CD14-positive monocyte (primary cell): ENCODE measurements at regions not wholly inside any gene's neighbourhood (a gene's known extent, or its start where the extent isn't known, plus 50 kb on each side); places are given as distances from the start of the nearest gene placed in this dataset.

Experiments used
- DNase-seq, 3 donors: peaks; one replicate each; pipeline ENCODE4 v3.0.0-alpha.2; 2011 to 2022
- H2AFZ ChIP-seq: 2 replicates; pipeline ENCODE4 v1.6.0; 2012; ENCODE audit warnings: mild to moderate bottlenecking, low read depth, low read length, inconsistent platforms; ENCODE audit not compliant: insufficient read depth, poor library complexity, severe bottlenecking
- H3K27ac ChIP-seq, 2 donors: 1 replicate in 1 of 2; 2 replicates in 1 of 2; pipeline ENCODE4 v1.5.1; 2012 to 2013; ENCODE audit warnings: low read length in 2 of 2, control low read depth in 1 of 2, inconsistent platforms in 1 of 2, low read depth in 1 of 2, mild to moderate bottlenecking in 1 of 2
- H3K27me3 ChIP-seq, 2 donors: one replicate each; pipeline versions ENCODE4 v1.6.0 to v1.6.1; 2011 to 2013; ENCODE audit warnings: low read length in 2 of 2; ENCODE audit not compliant: control insufficient read depth in 2 of 2, insufficient read depth in 2 of 2
- H3K36me3 ChIP-seq, 2 donors: replicated peaks in 1 of 2; 1 replicate in 1 of 2; 2 replicates in 1 of 2; pipeline versions ENCODE4 v1.5.1 to v1.6.1; 2012 to 2013; ENCODE audit warnings: low read length in 2 of 2, control low read depth in 1 of 2, inconsistent platforms in 1 of 2, mild to moderate bottlenecking in 1 of 2; ENCODE audit not compliant: insufficient read depth in 2 of 2, control insufficient read depth in 1 of 2
- H3K4me1 ChIP-seq, 2 donors: 1 replicate in 1 of 2; 2 replicates in 1 of 2; pipeline versions ENCODE4 v1.5.1 to v1.6.1; 2012 to 2013; ENCODE audit warnings: low read length in 2 of 2, control low read depth in 1 of 2, inconsistent platforms in 1 of 2, mild to moderate bottlenecking in 1 of 2, moderate library complexity in 1 of 2; ENCODE audit not compliant: insufficient read depth in 2 of 2, control insufficient read depth in 1 of 2
- H3K4me2 ChIP-seq: replicated peaks from 2 replicates; pipeline ENCODE3; 2012; ENCODE audit warnings: low read length, moderate library complexity, mild to moderate bottlenecking; ENCODE audit not compliant: poor library complexity, severe bottlenecking; ENCODE audit errors: extremely low read depth
- H3K4me3 ChIP-seq, 3 experiments: fragments of 200-600 bp in 1 of 3; sonication (generic) in 1 of 3; replicated peaks in 1 of 3; 1 replicate in 2 of 3; 2 replicates in 1 of 3; pipeline ENCODE4 v1.5.1; 2011 to 2013; ENCODE audit warnings: low read length in 3 of 3, mild to moderate bottlenecking in 3 of 3, control low read depth in 2 of 3, low read depth in 2 of 3, inconsistent platforms in 1 of 3, moderate library complexity in 1 of 3
- H3K79me2 ChIP-seq: 2 replicates; pipeline ENCODE4 v1.6.0; 2012; ENCODE audit warnings: mild to moderate bottlenecking, control low read depth, inconsistent platforms, low read length, moderate library complexity; ENCODE audit not compliant: insufficient read depth
- H3K9ac ChIP-seq: 2 replicates; pipeline ENCODE4 v1.6.0; 2017; ENCODE audit warnings: low read length, mild to moderate bottlenecking; ENCODE audit not compliant: insufficient read depth, poor library complexity, severe bottlenecking
- H3K9me3 ChIP-seq, 2 donors: replicated peaks in 1 of 2; 1 replicate in 1 of 2; 2 replicates in 1 of 2; pipeline versions ENCODE4 v1.5.1 to v1.6.1; 2012 to 2013; ENCODE audit warnings: low read length in 2 of 2, control low read depth in 1 of 2; ENCODE audit not compliant: control insufficient read depth in 1 of 2, insufficient read depth in 1 of 2
- H4K20me1 ChIP-seq: 2 replicates; pipeline ENCODE4 v1.6.0; 2012; ENCODE audit warnings: mild to moderate bottlenecking, low read length, control low read depth, moderate library complexity; ENCODE audit not compliant: insufficient read depth
- H3K27ac Mint-ChIP-seq, 7 donors: one replicate each; pipeline ENCODE4 v1.8.0; 2020; ENCODE audit warnings: mild to moderate bottlenecking in 7 of 7, mixed read lengths in 7 of 7, moderate library complexity in 6 of 7, inconsistent platforms in 2 of 7
- H3K27me3 Mint-ChIP-seq, 3 donors: one replicate each; pipeline ENCODE4 v1.8.0; 2021 to 2022; ENCODE audit warnings: low read depth in 3 of 3, mild to moderate bottlenecking in 3 of 3, mixed read lengths in 3 of 3, moderate library complexity in 3 of 3, inconsistent platforms in 1 of 3
- H3K36me3 Mint-ChIP-seq, 2 donors: one replicate each; pipeline ENCODE4 v1.8.0; 2020; ENCODE audit warnings: mixed read lengths in 2 of 2, inconsistent platforms in 1 of 2, mild to moderate bottlenecking in 1 of 2
- H3K4me1 Mint-ChIP-seq: one replicate; pipeline ENCODE4 v1.8.0; 2020; ENCODE audit warnings: mild to moderate bottlenecking, mixed read lengths
- H3K4me3 Mint-ChIP-seq, 2 donors: one replicate each; pipeline ENCODE4 v1.8.0; 2020; ENCODE audit warnings: mild to moderate bottlenecking in 2 of 2, mixed read lengths in 2 of 2, moderate library complexity in 1 of 2
- H3K9me3 Mint-ChIP-seq, 7 donors: one replicate each; pipeline ENCODE4 v1.8.0; 2020 to 2022; ENCODE audit warnings: mixed read lengths in 7 of 7, mild to moderate bottlenecking in 6 of 7, moderate library complexity in 6 of 7, inconsistent platforms in 2 of 7
- WGBS: methylation state at CpG from one replicate; pipeline ENCODE4 v1.1.5; 2013; ENCODE audit warnings: missing lambda C conversion rate; ENCODE audit not compliant: insufficient coverage; 5-methylcytosine and 5-hydroxymethylcytosine counted together
- intact Hi-C, 2 donors: fragments of 100-400 bp; cut with micrococcal nuclease; formaldehyde crosslinking; loops; one replicate each; pipeline versions ENCODE4 v1.15.0 to v1.15.1; 2023
- TF ChIP-seq, protein P1 (sequence below): fragments of 200-600 bp; IDR thresholded peaks from one replicate; pipeline ENCODE4 v1.8.0; 2022; ENCODE audit warnings: antibody characterized with exemption, mild to moderate bottlenecking

DNA sequence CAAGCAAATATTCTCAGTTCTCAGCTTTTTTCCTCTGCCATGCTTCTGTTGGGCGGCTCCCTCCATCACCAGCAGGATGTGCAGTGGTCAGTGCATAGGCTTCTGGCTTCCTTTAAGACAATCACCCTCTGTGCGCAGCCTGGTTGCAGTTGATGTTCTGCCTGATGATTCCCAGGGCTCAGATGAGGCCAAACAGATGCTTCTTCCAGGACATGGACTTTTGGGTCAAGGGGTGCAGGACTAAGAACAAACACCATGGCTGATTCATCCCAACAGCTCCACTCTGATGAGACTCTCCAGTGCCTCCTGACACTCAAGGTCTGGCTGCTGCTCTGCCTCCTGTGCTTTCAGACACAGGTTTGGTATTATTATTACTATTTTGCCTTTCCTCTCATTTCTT, 554.8 kb upstream of the CDH4 start:
- no peaks in the 10 kb centered on the region for H4K20me1 ChIP-seq
- DNase-seq: no peak
- H3K27me3 Mint-ChIP-seq: peaks cover 3 to 7% (median 7%) of the 10 kb centered on the region in 3 donors
- TF ChIP-seq, protein P1, sequence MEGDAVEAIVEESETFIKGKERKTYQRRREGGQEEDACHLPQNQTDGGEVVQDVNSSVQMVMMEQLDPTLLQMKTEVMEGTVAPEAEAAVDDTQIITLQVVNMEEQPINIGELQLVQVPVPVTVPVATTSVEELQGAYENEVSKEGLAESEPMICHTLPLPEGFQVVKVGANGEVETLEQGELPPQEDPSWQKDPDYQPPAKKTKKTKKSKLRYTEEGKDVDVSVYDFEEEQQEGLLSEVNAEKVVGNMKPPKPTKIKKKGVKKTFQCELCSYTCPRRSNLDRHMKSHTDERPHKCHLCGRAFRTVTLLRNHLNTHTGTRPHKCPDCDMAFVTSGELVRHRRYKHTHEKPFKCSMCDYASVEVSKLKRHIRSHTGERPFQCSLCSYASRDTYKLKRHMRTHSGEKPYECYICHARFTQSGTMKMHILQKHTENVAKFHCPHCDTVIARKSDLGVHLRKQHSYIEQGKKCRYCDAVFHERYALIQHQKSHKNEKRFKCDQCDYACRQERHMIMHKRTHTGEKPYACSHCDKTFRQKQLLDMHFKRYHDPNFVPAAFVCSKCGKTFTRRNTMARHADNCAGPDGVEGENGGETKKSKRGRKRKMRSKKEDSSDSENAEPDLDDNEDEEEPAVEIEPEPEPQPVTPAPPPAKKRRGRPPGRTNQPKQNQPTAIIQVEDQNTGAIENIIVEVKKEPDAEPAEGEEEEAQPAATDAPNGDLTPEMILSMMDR: no peak
- H3K27me3 ChIP-seq: no peaks in the 10 kb centered on the region
- H3K36me3 Mint-ChIP-seq: no peaks in the 10 kb centered on the region
- no peak overlapping the region for H2AFZ ChIP-seq
- 86% methylated on average over 1 of the region's 2 CpGs for WGBS
- no peak overlapping the region for H3K4me3 Mint-ChIP-seq
- H3K27ac ChIP-seq: no peak overlapping the region
- no peaks in the 10 kb centered on the region for H3K79me2 ChIP-seq
- no peaks in the 10 kb centered on the region for H3K36me3 ChIP-seq
- intact Hi-C loops: no loop called here
- H3K4me2 ChIP-seq: no peak overlapping the region
- H3K9me3 Mint-ChIP-seq: peaks cover 0 to 7% (median 0%) of the 10 kb centered on the region in 7 donors
- H3K27ac Mint-ChIP-seq: no peak overlapping the region
- no peak overlapping the region for H3K4me3 ChIP-seq
- peaks cover 2% of the 10 kb centered on the region for H3K4me1 Mint-ChIP-seq
- H3K9me3 ChIP-seq: no peaks in the 10 kb centered on the region
- no peak overlapping the region for H3K9ac ChIP-seq
- no peaks in the 10 kb centered on the region for H3K4me1 ChIP-seq

- Mint-ChIP-seq H3K4me3 (no peak overlapping the region), H3K27ac (no peak overlapping the region), H3K9me3 (peaks cover 0 to 5% (median 2%) of the 10 kb centered on the region in 7 donors), H3K4me1 (no peaks in the 10 kb centered on the region), H3K36me3 (no peaks in the 10 kb centered on the region), H3K27me3 (peaks cover 1 to 6% (median 6%) of the 10 kb centered on the region in 3 donors)
- H3K27ac ChIP-seq: no peak overlapping the region
- H2AFZ ChIP-seq: no peak overlapping the region
- H3K27me3 ChIP-seq: no peaks in the 10 kb centered on the region
- no peaks in the 10 kb centered on the region for H3K4me1 ChIP-seq
- no peaks in the 10 kb centered on the region for H3K9me3 ChIP-seq
- no peaks in the 10 kb centered on the region for H3K79me2 ChIP-seq
- H3K4me2 ChIP-seq: no peak overlapping the region
- no peak overlapping the region for H3K4me3 ChIP-seq
- no peaks in the 10 kb centered on the region for H4K20me1 ChIP-seq
- TF ChIP-seq, protein P1: no peak
- no peak for DNase-seq
- H3K36me3 ChIP-seq: no peaks in the 10 kb centered on the region
- H3K9ac ChIP-seq: no peak overlapping the region
- 100% methylated on average over 1 of the region's 2 CpGs for WGBS
- intact Hi-C loops: no loop called here
These were observed 551.3 kb upstream of the CDH4 start for GRCh38 chr20:60700728-60701127.
